Parathyroid adenoma (tissue), 2 donors: ENCODE measurements at regions not wholly inside any gene's neighbourhood (a gene's known extent, or its start where the extent isn't known, plus 50 kb on each side); places are given as distances from the start of the nearest gene placed in this dataset.

Experiments
- H2AFZ ChIP-seq: fragments of 300-600 bp; sonication (generic); one replicate; pipeline ENCODE4 v1.7.0; 2017; ENCODE audit warnings: antibody characterized with exemption, mild to moderate bottlenecking
- H3K27ac ChIP-seq: fragments of 300-600 bp; sonication (generic); one replicate; pipeline ENCODE4 v1.7.0; 2017
- H3K27me3 ChIP-seq: fragments of 300-600 bp; sonication (generic); one replicate; pipeline ENCODE4 v1.7.0; 2017; ENCODE audit warnings: low read length; ENCODE audit not compliant: control insufficient read depth, insufficient read depth
- H3K36me3 ChIP-seq: fragments of 300-600 bp; sonication (generic); one replicate; pipeline ENCODE4 v1.7.0; 2017; ENCODE audit warnings: low read length; ENCODE audit not compliant: control insufficient read depth, insufficient read depth
- H3K4me1 ChIP-seq: fragments of 300-600 bp; sonication (generic); one replicate; pipeline ENCODE4 v1.7.0; 2017; ENCODE audit warnings: control low read depth
- H3K4me2 ChIP-seq: fragments of 300-600 bp; sonication (generic); one replicate; pipeline ENCODE4 v1.7.0; 2017; ENCODE audit warnings: low read length
- H3K4me3 ChIP-seq: fragments of 300-600 bp; sonication (generic); one replicate; pipeline ENCODE4 v1.7.0; 2017; ENCODE audit warnings: low read depth, low read length
- H3K79me2 ChIP-seq: fragments of 300-600 bp; sonication (generic); one replicate; pipeline ENCODE4 v1.7.0; 2017; ENCODE audit warnings: control low read depth
- H3K9ac ChIP-seq: fragments of 300-600 bp; sonication (generic); one replicate; pipeline ENCODE4 v1.7.0; 2017; ENCODE audit warnings: mild to moderate bottlenecking
- H3K9me3 ChIP-seq: fragments of 300-600 bp; sonication (generic); one replicate; pipeline ENCODE4 v1.7.0; 2017; ENCODE audit warnings: low read length; ENCODE audit not compliant: control insufficient read depth
- CTCF ChIP-seq: fragments of 300-600 bp; sonication (generic); IDR thresholded peaks from one replicate; pipeline ENCODE4 v1.7.0; 2017; ENCODE audit warnings: antibody characterized with exemption, mild to moderate bottlenecking
- donor health status: primary hyperparathyroidism.

- no peak for TF ChIP-seq CTCF
- no peaks in the 10 kb centered on the region for H3K36me3 ChIP-seq
- no peak overlapping the region for H3K9ac ChIP-seq
- no peak overlapping the region for H3K4me3 ChIP-seq
- no peak overlapping the region for H3K4me2 ChIP-seq
- H3K27me3 ChIP-seq, result peaks cover 3% of the 10 kb centered on the region
- H2AFZ ChIP-seq, result no peak overlapping the region
- no peak overlapping the region for H3K27ac ChIP-seq
- H3K79me2 ChIP-seq, result no peaks in the 10 kb centered on the region
- no peaks in the 10 kb centered on the region for H3K4me1 ChIP-seq
- H3K9me3 ChIP-seq, result no peaks in the 10 kb centered on the region
These were observed 133.5 kb upstream of the SHH start for GRCh38 chr7:155945670-155946325.

GRCh38 chr7:155944901-155945300 lies 132.6 kb upstream of the SHH start:
- Histone ChIP-seq H3K9ac (no peak overlapping the region), H3K4me1 (no peaks in the 10 kb centered on the region), H3K79me2 (no peaks in the 10 kb centered on the region), H2AFZ (no peak overlapping the region), H3K9me3 (no peaks in the 10 kb centered on the region), H3K27me3 (peaks cover 3% of the 10 kb centered on the region), H3K27ac (no peak overlapping the region), H3K36me3 (no peaks in the 10 kb centered on the region), H3K4me3 (no peak overlapping the region), H3K4me2 (no peak overlapping the region)
- TF ChIP-seq CTCF, result no peak

GRCh38 chr7:155943251-155943899 lies 131.1 kb upstream of the SHH start:
- TF ChIP-seq CTCF, result no peak
- Histone ChIP-seq H3K4me1 (no peaks in the 10 kb centered on the region), H3K27ac (no peak overlapping the region), H3K9ac (no peak overlapping the region), H3K79me2 (no peaks in the 10 kb centered on the region), H3K9me3 (no peaks in the 10 kb centered on the region), H3K36me3 (no peaks in the 10 kb centered on the region), H2AFZ (no peak overlapping the region), H3K4me3 (no peak overlapping the region), H3K27me3 (peaks cover 3% of the 10 kb centered on the region), H3K4me2 (no peak overlapping the region)

- Histone ChIP-seq H3K4me1 (no peaks in the 10 kb centered on the region), H3K27ac (no peak overlapping the region), H3K9me3 (no peaks in the 10 kb centered on the region), H3K36me3 (no peaks in the 10 kb centered on the region), H3K27me3 (no peaks in the 10 kb centered on the region), H3K4me2 (no peak overlapping the region), H3K9ac (no peak overlapping the region), H3K4me3 (no peak overlapping the region), H2AFZ (no peak overlapping the region), H3K79me2 (no peaks in the 10 kb centered on the region)
- no peak for TF ChIP-seq CTCF
These were observed 130.1 kb upstream of the SHH start for GRCh38 chr7:155942226-155942950.
